ENCODE measurements at regions not wholly inside any gene's neighbourhood (a gene's known extent, or its start where the extent isn't known, plus 50 kb on each side); places are given as distances from the start of the nearest gene placed in this dataset.

DNA sequence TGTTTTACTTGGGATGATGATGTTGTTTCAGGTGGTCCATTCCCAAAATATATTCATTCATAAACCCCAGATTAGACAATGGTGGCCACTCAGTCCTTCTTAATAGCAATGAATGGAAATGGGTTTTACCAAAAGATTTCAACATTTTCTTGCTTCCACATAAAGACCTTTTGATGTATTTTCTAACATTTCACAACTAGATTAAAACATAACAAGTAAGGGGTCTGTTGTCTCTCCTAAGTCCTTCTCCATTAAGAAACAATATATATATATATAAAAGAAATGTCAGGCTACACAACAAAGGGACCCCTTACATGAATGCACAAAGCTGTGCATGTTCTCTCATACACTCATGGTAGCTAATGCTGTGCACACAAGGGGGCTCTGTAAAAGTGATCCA lies 176.4 kb downstream of the ANXA2 start:
- Histone ChIP-seq H3K4me1 (ENCODE audit: insufficient read depth, low read length) (no peaks in the 10 kb centered on the region), H3K9me3 (ENCODE audit: control insufficient read depth, insufficient read depth, low read length) (no peaks in the 10 kb centered on the region), H3K9ac (ENCODE audit: low read depth, low read length) (no peak overlapping the region), H3K36me3 (ENCODE audit: insufficient read depth, low read length) (no peaks in the 10 kb centered on the region)

GRCh38 chr15:60222404-60222803 lies 175.4 kb downstream of the ANXA2 start:
- H3K9me3 ChIP-seq (ENCODE audit: control insufficient read depth, insufficient read depth, low read length): no peaks in the 10 kb centered on the region
- H3K4me1 ChIP-seq (ENCODE audit: insufficient read depth, low read length): no peaks in the 10 kb centered on the region
- H3K36me3 ChIP-seq (ENCODE audit: insufficient read depth, low read length): no peaks in the 10 kb centered on the region
- H3K9ac ChIP-seq (ENCODE audit: low read depth, low read length): no peak overlapping the region

GRCh38 chr15:60223176-60223575 lies 174.6 kb downstream of the ANXA2 start:
- no peaks in the 10 kb centered on the region for H3K4me1 ChIP-seq (ENCODE audit: insufficient read depth, low read length)
- H3K9ac ChIP-seq (ENCODE audit: low read depth, low read length): no peak overlapping the region
- no peaks in the 10 kb centered on the region for H3K9me3 ChIP-seq (ENCODE audit: control insufficient read depth, insufficient read depth, low read length)
- no peaks in the 10 kb centered on the region for H3K36me3 ChIP-seq (ENCODE audit: insufficient read depth, low read length)

DNA sequence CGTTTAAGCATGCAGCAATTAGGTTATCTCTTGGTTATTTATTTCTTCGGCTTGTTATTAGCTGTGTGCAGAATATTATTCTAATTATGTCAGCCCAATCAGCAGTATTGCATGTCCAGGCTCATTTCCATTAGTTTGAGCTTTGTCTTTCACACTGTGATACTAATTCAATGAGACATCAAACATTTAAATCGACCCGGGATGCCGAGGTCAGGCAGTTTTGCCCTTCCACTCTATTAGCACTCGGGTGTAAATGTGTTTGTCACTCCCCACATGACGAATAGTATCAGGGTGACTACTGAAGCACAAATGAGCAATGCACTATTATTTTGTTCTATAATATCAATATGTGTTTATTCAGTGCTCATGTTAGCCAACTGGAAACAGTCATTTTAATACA lies 170.9 kb downstream of the ANXA2 start:
- Histone ChIP-seq H3K9ac (ENCODE audit: low read depth, low read length) (no peak overlapping the region), H3K4me1 (ENCODE audit: insufficient read depth, low read length) (peaks cover 3% of the 10 kb centered on the region; the same call in 1 of the 2 replicates), H3K36me3 (ENCODE audit: insufficient read depth, low read length) (no peaks in the 10 kb centered on the region), H3K9me3 (ENCODE audit: control insufficient read depth, insufficient read depth, low read length) (no peaks in the 10 kb centered on the region)

DNA sequence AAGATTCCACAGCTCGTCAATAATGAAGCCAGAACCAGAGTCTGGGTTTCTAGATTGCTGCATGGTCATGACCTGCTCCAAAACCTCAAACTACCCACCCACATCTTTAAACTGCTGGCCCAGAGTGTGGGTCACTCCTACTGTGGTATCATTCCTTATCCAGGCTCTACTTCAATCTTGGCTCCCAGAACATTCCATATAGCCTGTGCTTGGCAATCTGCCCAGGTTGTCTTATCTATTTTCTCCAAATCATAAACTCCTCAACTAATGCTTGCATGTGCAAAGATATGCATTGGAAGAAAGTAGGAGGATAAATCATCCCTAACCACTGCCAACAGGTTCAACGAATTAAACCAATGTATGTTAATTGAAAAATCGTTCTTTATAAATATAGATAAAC lies 169.7 kb downstream of the ANXA2 start:
- no peaks in the 10 kb centered on the region for H3K36me3 ChIP-seq (ENCODE audit: insufficient read depth, low read length)
- no peak overlapping the region for H3K9ac ChIP-seq (ENCODE audit: low read depth, low read length)
- H3K9me3 ChIP-seq (ENCODE audit: control insufficient read depth, insufficient read depth, low read length): no peaks in the 10 kb centered on the region
- H3K4me1 ChIP-seq (ENCODE audit: insufficient read depth, low read length): peaks cover 3% of the 10 kb centered on the region; the same call in 1 of the 2 replicates

GRCh38 chr15:60228619-60229018 lies 169.2 kb downstream of the ANXA2 start:
- Histone ChIP-seq H3K9ac (ENCODE audit: low read depth, low read length) (no peak overlapping the region), H3K9me3 (ENCODE audit: control insufficient read depth, insufficient read depth, low read length) (no peaks in the 10 kb centered on the region), H3K4me1 (ENCODE audit: insufficient read depth, low read length) (peaks cover 3% of the 10 kb centered on the region; the same call in 1 of the 2 replicates), H3K36me3 (ENCODE audit: insufficient read depth, low read length) (no peaks in the 10 kb centered on the region)

DNA sequence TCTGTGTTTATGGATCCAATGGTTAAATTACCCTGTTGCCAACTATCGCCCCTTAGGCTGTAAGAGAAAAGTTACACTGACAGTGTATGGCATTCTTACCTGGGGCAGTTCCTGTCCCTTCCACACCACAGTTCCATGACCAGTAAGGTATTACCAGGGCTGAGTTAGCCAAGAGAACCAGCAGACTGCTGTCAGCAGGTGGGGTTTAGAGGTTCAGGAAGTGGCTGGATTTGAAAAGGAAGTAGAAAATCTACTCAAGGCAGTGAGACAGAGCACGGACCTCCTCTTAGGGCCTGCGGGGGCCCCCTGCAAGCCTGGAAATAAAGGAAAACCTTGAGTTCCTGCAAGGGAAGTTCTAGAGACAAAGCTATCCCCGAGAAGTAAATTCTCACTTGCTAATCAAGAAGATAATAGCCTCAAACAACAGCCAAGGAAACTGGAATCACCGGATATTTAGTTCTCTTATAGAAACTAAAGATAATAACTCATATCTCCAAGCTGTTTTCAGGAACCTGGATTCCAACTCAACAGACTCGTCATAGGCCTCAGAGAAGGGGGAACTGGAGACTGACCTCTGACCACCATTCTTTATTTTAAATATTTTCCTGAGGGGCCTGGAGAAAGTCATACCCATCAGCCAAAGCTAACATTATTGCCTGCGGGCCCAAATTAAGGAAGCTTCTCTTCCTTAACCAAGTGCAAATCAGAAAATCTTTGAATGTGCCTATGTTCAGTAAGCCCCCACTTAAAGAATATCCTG lies 161.7 kb downstream of the ANXA2 start:
- H3K36me3 ChIP-seq (ENCODE audit: insufficient read depth, low read length): no peaks in the 10 kb centered on the region

GRCh38 chr15:60237446-60237845 lies 160.3 kb downstream of the ANXA2 start:
- H3K36me3 ChIP-seq (ENCODE audit: insufficient read depth, low read length): no peaks in the 10 kb centered on the region
- 0 out of 2 replicates have a peak, but pooled peaks cover 3% of the 10 kb centered on the region for H3K4me1 ChIP-seq (ENCODE audit: insufficient read depth, low read length)
- H3K9ac ChIP-seq (ENCODE audit: low read depth, low read length): no peak overlapping the region
- H3K9me3 ChIP-seq (ENCODE audit: control insufficient read depth, insufficient read depth, low read length): no peaks in the 10 kb centered on the region

More for the DNA sequence above, 161.7 kb downstream of the ANXA2 start:
- H3K4me1 ChIP-seq (ENCODE audit: insufficient read depth, low read length): 0 out of 2 replicates have a peak, but pooled peaks cover 3% of the 10 kb centered on the region
- no peaks in the 10 kb centered on the region for H3K9me3 ChIP-seq (ENCODE audit: control insufficient read depth, insufficient read depth, low read length)
- H3K9ac ChIP-seq (ENCODE audit: low read depth, low read length): no peak overlapping the region

- Histone ChIP-seq H3K36me3 (ENCODE audit: insufficient read depth, low read length) (no peaks in the 10 kb centered on the region), H3K9ac (ENCODE audit: low read depth, low read length) (no peak overlapping the region), H3K9me3 (ENCODE audit: control insufficient read depth, insufficient read depth, low read length) (no peaks in the 10 kb centered on the region), H3K4me1 (ENCODE audit: insufficient read depth, low read length) (no peaks in the 10 kb centered on the region)
Observed at GRCh38 chr15:60243769-60244168, 154.0 kb downstream of the ANXA2 start.

DNA sequence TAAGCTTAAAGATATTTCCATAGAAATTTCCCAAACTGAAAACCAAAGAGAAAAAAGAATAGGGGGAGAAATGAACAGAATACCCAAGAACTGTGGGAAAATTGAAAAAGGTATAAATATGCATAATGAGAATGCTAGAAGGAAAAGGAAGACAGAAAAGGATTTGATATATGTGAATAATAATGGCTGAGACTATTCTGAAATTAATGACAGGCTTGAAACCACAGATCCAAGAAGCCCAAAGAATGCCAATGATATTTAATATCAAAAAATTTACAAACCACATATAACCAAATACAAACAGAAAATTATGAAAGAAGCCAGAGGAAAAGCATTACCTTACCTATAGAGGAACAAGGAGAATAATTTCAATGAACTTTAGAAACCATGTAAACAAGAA lies 153.0 kb downstream of the ANXA2 start:
- no peak overlapping the region for H3K9ac ChIP-seq (ENCODE audit: low read depth, low read length)
- no peaks in the 10 kb centered on the region; the same call in 1 of the 2 replicates for H3K9me3 ChIP-seq (ENCODE audit: control insufficient read depth, insufficient read depth, low read length)
- no peaks in the 10 kb centered on the region for H3K4me1 ChIP-seq (ENCODE audit: insufficient read depth, low read length)
- H3K36me3 ChIP-seq (ENCODE audit: insufficient read depth, low read length): no peaks in the 10 kb centered on the region

- Histone ChIP-seq H3K36me3 (ENCODE audit: insufficient read depth, low read length) (no peaks in the 10 kb centered on the region), H3K9me3 (ENCODE audit: control insufficient read depth, insufficient read depth, low read length) (peaks cover 2% of the 10 kb centered on the region; the same call in 1 of the 2 replicates), H3K4me1 (ENCODE audit: insufficient read depth, low read length) (no peaks in the 10 kb centered on the region), H3K9ac (ENCODE audit: low read depth, low read length) (no peak overlapping the region)
Observed at GRCh38 chr15:60250316-60250715, 147.5 kb downstream of the ANXA2 start.

GRCh38 chr15:60251300-60252070 lies 146.3 kb downstream of the ANXA2 start:
- Histone ChIP-seq H3K4me1 (ENCODE audit: insufficient read depth, low read length) (no peaks in the 10 kb centered on the region), H3K9me3 (ENCODE audit: control insufficient read depth, insufficient read depth, low read length) (peaks cover 2% of the 10 kb centered on the region; the same call in 1 of the 2 replicates), H3K36me3 (ENCODE audit: insufficient read depth, low read length) (no peaks in the 10 kb centered on the region), H3K9ac (ENCODE audit: low read depth, low read length) (no peak overlapping the region)

- peaks cover 2% of the 10 kb centered on the region; the same call in 1 of the 2 replicates for H3K9me3 ChIP-seq (ENCODE audit: control insufficient read depth, insufficient read depth, low read length)
- no peak overlapping the region for H3K9ac ChIP-seq (ENCODE audit: low read depth, low read length)
- no peaks in the 10 kb centered on the region for H3K4me1 ChIP-seq (ENCODE audit: insufficient read depth, low read length)
- no peaks in the 10 kb centered on the region for H3K36me3 ChIP-seq (ENCODE audit: insufficient read depth, low read length)
Observed at GRCh38 chr15:60254416-60254815, 143.4 kb downstream of the ANXA2 start.

- Histone ChIP-seq H3K9me3 (ENCODE audit: control insufficient read depth, insufficient read depth, low read length) (no peaks in the 10 kb centered on the region), H3K36me3 (ENCODE audit: insufficient read depth, low read length) (no peaks in the 10 kb centered on the region), H3K9ac (ENCODE audit: low read depth, low read length) (no peak overlapping the region), H3K4me1 (ENCODE audit: insufficient read depth, low read length) (no peaks in the 10 kb centered on the region)
Observed at GRCh38 chr15:60255390-60255789, 142.4 kb downstream of the ANXA2 start.
